ENCODE measurements at regions not wholly inside any gene's neighbourhood (a gene's known extent, or its start where the extent isn't known, plus 50 kb on each side); places are given as distances from the start of the nearest gene placed in this dataset.

DNA sequence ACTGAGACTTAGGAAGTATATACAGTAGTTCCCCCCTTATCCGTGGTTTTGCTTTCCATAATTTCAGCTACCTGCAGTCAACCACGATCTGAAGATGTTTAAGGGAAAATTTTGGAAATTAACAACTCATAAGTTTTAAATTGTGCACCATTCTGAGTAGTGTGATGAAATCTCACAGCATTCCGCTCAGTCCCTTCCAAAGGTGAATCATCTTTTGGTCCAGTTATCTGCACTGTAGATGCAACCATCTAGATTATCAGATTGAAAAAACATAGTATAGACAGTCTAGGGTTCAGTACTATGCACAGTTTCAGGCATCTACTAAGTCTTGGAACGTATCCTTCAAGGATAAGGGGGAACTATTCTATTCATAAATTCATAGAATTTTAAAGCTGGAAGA lies 109.0 kb downstream of the ANXA3 start:
- TF ChIP-seq POLR2A (IDR thresholded peaks at IDR 0.05; ENCODE audit: low read length): no peak
- no peak for TF ChIP-seq GATA1 (IDR thresholded peaks at IDR 0.05; ENCODE audit: low read depth, low read length)
- no peak for DNase-seq

DNA sequence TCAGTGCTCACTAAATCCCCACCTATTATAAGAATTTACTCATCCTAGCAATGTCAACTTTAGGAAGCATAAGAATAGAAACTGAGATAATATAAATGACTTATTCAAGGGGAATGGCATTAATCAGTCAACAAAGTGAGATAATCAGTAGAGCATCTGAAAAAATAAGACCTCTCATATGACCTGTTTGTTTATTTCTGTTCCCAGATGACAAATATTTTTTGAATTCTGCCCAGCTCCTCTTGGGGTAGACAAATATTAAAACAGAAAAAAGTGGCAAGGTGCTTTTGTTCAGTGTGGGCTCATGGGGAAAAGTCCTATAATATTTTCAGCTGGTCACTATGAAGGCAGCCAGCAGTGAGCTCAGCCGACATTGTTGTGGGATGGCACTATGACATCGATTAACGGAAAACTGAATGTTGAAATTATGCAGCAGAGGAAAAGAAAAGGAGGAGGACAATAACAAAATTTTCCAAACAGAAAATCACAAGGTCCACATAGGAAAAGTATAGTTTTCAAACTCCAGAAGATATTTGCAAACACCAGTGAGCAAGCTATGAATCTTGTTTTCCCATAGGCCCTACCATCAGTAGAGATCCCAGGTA lies 109.6 kb downstream of the ANXA3 start:
- DNase-seq: no peak
- TF ChIP-seq POLR2A (IDR thresholded peaks at IDR 0.05; ENCODE audit: low read length) (no peak), GATA1 (IDR thresholded peaks at IDR 0.05; ENCODE audit: low read depth, low read length) (no peak)

DNA sequence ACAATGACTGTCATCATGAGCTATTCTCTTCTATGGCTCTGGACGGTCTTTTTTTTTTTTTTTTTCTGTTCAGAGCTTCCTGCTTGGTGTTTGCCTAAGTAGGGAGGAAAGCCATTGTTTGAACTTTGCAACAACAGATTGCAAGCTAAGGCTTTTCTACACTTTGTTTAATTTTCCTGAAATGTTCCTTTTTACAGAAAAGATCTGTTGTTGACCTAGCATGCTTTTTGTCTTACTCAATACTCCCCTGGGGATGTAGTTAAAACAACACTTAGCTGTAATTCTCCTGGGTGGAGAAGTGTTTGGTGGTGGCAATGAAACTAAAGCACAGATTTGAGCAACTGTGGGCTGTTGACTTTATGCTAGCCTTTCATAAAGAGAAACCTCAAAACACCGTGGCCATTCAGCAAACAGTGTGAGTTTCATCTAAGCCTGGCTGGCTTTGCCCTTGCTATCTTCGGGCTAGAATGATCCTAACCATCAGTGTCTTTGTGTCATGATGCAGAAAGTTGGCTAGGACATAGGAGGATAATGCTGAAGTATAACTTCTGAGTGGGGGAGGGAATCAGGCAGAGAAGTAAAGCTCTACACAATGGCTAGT lies 110.5 kb downstream of the ANXA3 start:
- TF ChIP-seq POLR2A (IDR thresholded peaks at IDR 0.05; ENCODE audit: low read length) (no peak), GATA1 (IDR thresholded peaks at IDR 0.05; ENCODE audit: low read depth, low read length) (no peak)
- no peak for DNase-seq

DNA sequence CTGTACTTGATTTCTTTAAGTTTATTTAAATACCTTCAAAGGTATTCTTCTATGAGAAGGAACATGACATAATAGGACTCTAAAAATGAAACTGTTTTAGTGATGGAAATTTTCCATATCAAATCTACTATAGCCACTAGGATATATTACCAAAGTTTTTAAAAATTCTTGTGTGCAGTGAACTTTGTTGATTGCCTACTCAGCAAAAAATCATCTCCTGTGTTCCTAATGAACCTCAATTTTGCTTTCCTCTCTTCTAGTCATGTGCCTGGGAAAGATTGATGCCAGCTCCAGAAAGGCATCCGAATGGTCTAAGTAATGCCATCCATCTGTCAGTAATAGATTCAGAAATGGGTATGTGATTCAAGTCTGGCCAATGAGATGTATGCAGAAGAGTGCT lies 111.1 kb downstream of the ANXA3 start:
- DNase-seq: no peak
- TF ChIP-seq POLR2A (IDR thresholded peaks at IDR 0.05; ENCODE audit: low read length) (no peak), GATA1 (IDR thresholded peaks at IDR 0.05; ENCODE audit: low read depth, low read length) (no peak)

DNA sequence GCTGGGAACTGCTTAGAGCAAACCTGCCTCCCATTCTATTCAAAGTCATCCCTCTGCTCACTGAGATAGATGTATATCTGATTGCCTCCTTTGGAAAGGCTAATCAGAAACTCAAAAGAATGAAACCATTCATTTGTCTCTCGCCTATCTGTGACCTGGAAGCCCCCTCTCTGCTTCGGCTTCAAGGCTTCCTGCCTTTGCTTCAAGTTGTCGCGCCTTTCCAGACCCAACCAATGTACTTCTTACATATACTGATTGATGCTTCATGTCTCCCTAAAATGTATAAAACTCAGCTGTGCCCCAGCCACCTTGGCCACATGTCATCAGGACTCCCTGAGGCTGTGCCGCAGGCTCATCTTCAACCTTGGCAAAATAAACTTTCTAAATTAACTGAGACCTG lies 111.9 kb upstream of the BMP2K start:
- peak in 1 of 2 experiments; percentile 48 for DNase-seq

DNA sequence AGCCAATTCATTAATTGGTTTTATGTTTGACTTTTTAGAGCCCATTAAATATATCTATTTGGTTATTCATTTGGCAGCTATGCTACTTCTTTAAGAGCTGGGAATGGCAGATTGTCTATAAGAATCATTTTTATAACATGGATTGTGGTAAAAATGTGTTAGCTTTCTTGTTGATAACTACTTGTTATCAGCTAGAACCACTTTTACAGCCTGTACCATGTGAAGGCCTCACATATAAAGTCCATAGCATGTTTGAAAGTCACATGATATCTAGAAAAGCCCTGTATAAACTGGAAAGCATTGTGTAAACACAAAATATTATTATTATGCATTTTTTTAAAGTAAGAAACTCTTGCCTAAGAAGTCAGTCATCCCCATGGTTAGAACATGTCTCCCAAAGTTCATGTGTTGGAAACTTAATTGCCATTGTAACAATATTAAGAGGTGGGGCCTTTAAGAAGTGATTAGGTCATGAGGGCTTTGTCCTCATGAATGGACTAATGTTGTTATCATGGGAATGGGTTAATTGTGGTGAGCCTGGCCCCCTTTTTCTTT lies 110.9 kb upstream of the BMP2K start:
- TF ChIP-seq POLR2A (IDR thresholded peaks at IDR 0.05; ENCODE audit: low read length): no peak
- no peak for TF ChIP-seq GATA1 (IDR thresholded peaks at IDR 0.05; ENCODE audit: low read depth, low read length)
- DNase-seq: peak; percentile 80 to 91

DNA sequence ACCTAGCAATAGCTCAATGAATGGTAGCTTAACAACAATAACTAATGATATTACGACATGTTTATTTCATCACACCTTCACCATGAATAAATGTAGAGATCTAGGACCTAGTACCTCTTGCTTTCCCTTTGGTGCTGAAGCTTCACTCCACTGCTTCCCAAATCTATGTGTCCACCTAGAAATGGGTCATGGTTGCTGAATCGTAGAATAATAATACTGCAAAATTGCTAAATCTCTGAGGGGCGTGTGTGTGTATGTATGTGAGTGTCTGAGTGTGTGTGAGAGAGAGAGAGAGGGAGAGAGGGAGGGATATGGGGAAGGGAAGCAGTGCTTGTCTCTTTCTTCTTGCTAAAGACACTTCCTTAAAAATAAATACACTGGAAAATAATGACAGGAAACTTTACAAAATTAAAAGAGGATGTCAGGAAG lies 109.3 kb upstream of the BMP2K start:
- TF ChIP-seq POLR2A (IDR thresholded peaks at IDR 0.05; ENCODE audit: low read length) (no peak), GATA1 (IDR thresholded peaks at IDR 0.05; ENCODE audit: low read depth, low read length) (no peak)
- DNase-seq: peak; percentile 41 to 56

DNA sequence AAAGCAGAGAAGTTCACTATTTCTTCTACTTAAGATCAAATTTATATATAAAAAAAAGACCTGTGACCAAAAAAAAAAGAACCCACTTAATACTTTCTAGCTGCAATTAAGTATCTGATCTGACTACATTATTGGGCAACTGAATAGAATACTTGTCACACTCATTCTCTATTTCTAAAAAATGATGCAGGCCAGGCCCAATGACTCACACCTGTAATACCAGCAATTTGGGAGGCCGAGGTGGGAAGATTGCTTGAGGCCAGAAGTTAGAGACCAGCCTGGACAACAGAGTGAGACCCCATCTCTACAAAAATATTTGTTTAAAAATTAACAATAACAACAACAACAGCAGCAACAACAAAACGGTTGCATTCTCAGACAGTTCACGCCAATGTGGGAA lies 108.8 kb upstream of the BMP2K start:
- DNase-seq: peak; percentile 50 to 77
- no peak for TF ChIP-seq POLR2A (IDR thresholded peaks at IDR 0.05; ENCODE audit: low read length)
- TF ChIP-seq GATA1 (IDR thresholded peaks at IDR 0.05; ENCODE audit: low read depth, low read length): no peak

DNA sequence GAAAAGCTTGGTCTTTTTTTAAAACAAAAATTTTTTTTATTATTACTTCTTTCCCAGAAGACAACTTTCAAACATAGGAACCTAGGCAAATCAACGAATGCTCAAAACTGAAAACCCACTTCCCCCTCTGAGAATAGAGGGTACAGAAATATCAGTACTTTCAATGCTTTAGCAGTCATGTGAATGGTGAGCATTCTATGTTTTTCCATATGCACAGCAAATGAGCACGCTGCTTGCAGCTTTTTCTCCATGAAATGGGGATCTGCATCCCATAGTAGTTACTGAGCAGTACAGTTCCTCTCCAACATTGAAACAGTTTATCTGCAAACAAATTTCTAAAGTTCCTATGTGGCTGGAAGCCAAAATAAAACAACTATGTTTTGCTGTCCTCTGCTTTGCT lies 108.4 kb upstream of the BMP2K start:
- DNase-seq: peak; percentile 26 to 57
- no peak for TF ChIP-seq GATA1 (IDR thresholded peaks at IDR 0.05; ENCODE audit: low read depth, low read length)
- TF ChIP-seq POLR2A (IDR thresholded peaks at IDR 0.05; ENCODE audit: low read length): no peak

DNA sequence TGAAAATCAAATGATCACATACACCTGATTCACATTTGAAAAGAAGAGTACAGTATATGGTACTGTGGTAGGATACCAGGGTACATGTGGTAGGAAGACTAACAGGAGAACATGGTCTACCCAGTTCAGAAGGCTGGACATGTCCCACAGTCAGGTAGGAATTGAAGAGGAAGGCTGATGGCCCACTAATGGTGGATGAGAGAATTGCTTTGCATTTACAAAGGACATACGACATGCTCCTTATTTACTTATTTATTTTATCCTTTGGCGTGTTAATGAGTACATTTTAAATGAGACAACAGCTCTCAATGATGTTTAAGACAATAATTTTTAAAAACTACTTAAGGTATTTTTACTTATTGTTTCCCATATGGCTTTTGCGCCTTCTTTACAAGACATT lies 106.7 kb upstream of the BMP2K start:
- TF ChIP-seq GATA1 (IDR thresholded peaks at IDR 0.05; ENCODE audit: low read depth, low read length) (no peak), POLR2A (IDR thresholded peaks at IDR 0.05; ENCODE audit: low read length) (no peak)

DNA sequence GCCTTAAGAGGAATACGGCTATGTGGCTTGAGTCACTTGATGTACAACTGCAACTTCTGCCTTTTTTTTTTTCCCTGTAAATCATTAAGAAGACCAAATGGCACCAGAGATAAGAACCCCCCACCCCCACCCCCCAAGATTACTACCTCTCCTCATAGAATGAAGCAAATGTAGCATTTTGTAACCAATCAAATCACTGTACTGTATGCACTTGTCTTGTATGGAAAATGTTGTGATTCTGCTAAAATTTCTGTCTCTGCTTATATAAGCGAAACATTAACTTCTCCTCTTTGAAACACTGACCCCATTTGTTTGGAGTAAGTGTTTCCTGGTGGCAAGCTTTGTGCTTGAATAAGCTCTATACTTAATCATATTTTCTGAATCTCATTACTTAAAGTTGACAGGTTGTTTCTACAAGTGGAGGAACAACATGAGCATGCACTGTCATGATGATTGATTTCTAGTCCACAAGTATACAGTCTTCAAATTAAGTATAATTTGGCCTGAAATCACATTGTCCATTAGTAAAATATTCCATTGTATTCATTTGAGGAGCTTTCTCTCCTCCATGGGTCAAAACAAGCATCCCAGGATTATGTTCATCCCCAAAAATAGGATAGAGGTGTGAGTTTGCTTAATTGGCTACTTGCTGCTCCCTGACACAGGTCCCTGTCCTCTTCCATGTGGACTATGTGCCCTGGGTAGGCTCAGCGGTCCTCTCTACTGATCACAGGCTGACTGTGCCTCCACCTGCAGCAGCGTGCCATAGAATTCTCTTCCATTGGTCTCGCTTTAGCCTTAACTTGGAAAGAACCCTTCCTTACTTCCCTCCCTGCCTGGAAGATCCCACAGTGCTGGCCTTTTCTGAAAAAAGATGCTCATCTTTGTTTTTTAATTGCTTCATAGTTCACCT lies 104.0 kb upstream of the BMP2K start:
- TF ChIP-seq GATA1 (IDR thresholded peaks at IDR 0.05; ENCODE audit: low read depth, low read length) (no peak), POLR2A (IDR thresholded peaks at IDR 0.05; ENCODE audit: low read length) (no peak)
- peak; percentile 69 to 80 for DNase-seq

More for the DNA sequence above, 106.7 kb upstream of the BMP2K start:
- peak; percentile 65 to 66 for DNase-seq

DNA sequence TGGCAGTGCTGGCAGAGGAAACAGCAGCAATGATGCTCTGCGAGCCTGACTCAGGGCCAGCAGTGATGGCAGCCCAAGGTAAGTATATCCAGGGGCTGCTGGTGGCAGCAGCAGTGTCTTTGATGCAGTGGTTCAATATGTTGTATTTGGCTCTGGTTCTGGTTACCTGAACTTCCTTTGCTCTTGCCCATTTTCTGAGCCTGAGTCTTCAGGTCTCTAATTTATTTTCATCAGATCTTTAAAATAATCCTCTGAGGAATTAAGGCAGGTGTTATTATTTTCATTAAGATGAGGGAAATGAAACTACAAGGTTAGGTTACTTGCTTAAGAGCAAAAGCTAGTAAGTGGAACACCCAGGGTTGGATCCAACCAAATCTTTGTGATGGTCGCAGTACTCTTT lies 102.8 kb upstream of the BMP2K start:
- TF ChIP-seq POLR2A (IDR thresholded peaks at IDR 0.05; ENCODE audit: low read length): no peak
- TF ChIP-seq GATA1 (IDR thresholded peaks at IDR 0.05; ENCODE audit: low read depth, low read length): no peak
- DNase-seq: no peak

DNA sequence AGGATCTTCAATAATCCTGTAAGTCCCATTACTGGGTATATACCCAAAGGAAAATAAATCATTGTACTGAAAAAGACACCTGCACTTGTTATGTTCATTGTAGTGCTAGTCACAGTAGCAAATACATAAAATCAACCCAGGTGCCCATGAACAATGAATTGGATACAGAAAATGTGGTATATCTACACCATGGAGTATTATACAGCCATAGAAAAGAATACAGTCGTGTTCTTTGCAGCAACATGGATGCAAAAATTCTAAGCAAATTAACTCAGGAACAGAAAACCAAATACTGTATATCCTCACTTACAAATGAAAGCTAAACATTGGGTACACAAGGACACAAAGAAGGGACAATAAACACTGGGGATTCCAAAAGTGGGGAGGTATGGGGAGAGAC lies 100.8 kb upstream of the BMP2K start:
- TF ChIP-seq GATA1 (IDR thresholded peaks at IDR 0.05; ENCODE audit: low read depth, low read length): no peak
- TF ChIP-seq POLR2A (IDR thresholded peaks at IDR 0.05; ENCODE audit: low read length): no peak
- DNase-seq: no peak

DNA sequence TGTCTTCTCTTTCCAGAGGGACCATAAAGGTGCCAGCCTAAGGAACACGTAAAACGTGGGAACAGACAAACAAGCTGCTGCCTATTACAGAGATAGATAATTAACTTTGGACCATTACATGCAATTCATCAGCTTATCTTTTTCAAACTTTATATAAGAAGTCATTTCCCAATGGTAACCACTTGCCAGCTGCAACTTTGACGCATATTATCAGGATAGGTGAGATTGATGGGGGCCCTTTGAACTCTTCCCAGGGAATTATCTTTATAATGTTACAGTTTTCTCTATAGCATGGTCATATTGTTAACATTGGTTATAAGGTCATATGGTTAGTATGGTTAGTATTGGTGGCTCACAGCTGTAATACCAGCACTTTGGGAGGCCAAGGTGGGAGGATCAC lies 94.1 kb upstream of the BMP2K start:
- no peak for TF ChIP-seq GATA1 (IDR thresholded peaks at IDR 0.05; ENCODE audit: low read depth, low read length)
- DNase-seq: no peak
